Nephron (organoid): ENCODE measurements at regions not wholly inside any gene's neighbourhood (a gene's known extent, or its start where the extent isn't known, plus 50 kb on each side); places are given as distances from the start of the nearest gene placed in this dataset.

ENCODE experiments used
- H3K27ac Mint-ChIP-seq, 3 experiments: 2 replicates each; pipeline ENCODE4 v1.8.0; 2020; ENCODE audit warnings: mixed read lengths in 3 of 3, mild to moderate bottlenecking in 2 of 3, moderate library complexity in 1 of 3
- H3K27me3 Mint-ChIP-seq: 2 replicates; pipeline ENCODE4 v1.8.0; 2021; ENCODE audit warnings: low read depth, mild to moderate bottlenecking, moderate library complexity, mixed read lengths
- H3K36me3 Mint-ChIP-seq: 2 replicates; pipeline ENCODE4 v1.8.0; 2020; ENCODE audit warnings: low read depth, mixed read lengths
- H3K4me1 Mint-ChIP-seq: 2 replicates; pipeline ENCODE4 v1.8.0; 2020; ENCODE audit warnings: mixed read lengths
- H3K4me3 Mint-ChIP-seq, 3 experiments: 2 replicates each; pipeline ENCODE4 v1.8.0; 2020; ENCODE audit warnings: mild to moderate bottlenecking in 3 of 3, mixed read lengths in 3 of 3, moderate library complexity in 2 of 3
- H3K9me3 Mint-ChIP-seq: 2 replicates; pipeline ENCODE4 v1.8.0; 2020; ENCODE audit warnings: mixed read lengths
- TF ChIP-seq, protein P1 (sequence below), 3 experiments: fragments of 200-600 bp; sonication (generic); IDR thresholded peaks; one replicate each; pipeline ENCODE4 v1.5.0; 2021; ENCODE audit warnings: antibody characterized with exemption in 3 of 3; ENCODE audit not compliant: unreplicated experiment in 3 of 3

DNA sequence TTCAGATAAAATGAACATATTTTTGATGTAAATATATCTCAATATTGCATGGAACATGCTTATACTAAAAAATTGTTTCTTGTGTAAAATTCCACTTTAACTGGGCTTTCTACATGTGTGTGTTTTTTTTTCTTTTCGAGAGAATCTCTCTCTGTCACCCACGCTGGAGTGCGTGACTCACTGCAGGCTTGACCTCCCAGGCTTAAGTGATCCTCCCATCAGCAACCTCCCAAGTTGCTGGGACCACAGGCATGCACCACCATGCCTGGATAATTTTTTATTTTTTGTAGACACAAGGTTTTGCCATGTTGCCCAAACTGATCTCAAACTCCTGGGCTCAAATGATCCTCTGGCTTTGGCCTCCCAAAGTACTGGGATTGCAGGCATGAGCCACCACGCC lies 254.6 kb downstream of the LOXHD1 start:
- Mint-ChIP-seq H3K27me3 (no peaks in the 10 kb centered on the region), H3K4me3 (no peak overlapping the region), H3K9me3 (no peaks in the 10 kb centered on the region), H3K36me3 (no peaks in the 10 kb centered on the region), H3K27ac (no peak overlapping the region), H3K4me1 (peaks cover 15% of the 10 kb centered on the region)
- TF ChIP-seq, protein P1, sequence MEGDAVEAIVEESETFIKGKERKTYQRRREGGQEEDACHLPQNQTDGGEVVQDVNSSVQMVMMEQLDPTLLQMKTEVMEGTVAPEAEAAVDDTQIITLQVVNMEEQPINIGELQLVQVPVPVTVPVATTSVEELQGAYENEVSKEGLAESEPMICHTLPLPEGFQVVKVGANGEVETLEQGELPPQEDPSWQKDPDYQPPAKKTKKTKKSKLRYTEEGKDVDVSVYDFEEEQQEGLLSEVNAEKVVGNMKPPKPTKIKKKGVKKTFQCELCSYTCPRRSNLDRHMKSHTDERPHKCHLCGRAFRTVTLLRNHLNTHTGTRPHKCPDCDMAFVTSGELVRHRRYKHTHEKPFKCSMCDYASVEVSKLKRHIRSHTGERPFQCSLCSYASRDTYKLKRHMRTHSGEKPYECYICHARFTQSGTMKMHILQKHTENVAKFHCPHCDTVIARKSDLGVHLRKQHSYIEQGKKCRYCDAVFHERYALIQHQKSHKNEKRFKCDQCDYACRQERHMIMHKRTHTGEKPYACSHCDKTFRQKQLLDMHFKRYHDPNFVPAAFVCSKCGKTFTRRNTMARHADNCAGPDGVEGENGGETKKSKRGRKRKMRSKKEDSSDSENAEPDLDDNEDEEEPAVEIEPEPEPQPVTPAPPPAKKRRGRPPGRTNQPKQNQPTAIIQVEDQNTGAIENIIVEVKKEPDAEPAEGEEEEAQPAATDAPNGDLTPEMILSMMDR (IDR thresholded peaks at IDR 0.05; ENCODE audit: unreplicated experiment in 3 of 3) = no peak

DNA sequence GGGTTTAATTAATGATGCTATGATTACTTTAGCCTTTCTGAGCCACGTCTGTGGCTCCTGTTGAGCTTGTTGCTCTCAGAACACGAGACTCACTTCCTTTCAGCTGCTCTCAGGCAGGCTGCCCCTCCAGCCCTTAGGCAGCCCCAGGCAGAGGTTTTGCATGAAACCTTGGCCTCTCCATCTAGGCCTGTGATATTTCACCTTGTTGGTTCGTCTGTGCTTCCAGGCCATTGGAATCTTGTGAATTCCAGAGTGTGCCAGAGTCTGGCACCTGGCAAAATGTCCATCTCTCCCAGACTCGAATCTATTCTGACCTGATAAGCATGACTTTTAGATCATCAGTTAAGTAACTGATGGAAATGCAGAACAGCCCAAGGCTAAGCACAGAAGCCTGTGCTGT lies 254.1 kb downstream of the LOXHD1 start:
- TF ChIP-seq, protein P1 (IDR thresholded peaks at IDR 0.05; ENCODE audit: unreplicated experiment in 3 of 3) = no peak
- Mint-ChIP-seq H3K4me1 (peaks cover 21% of the 10 kb centered on the region), H3K27ac (no peak overlapping the region), H3K4me3 (no peak overlapping the region), H3K36me3 (no peaks in the 10 kb centered on the region), H3K9me3 (no peaks in the 10 kb centered on the region), H3K27me3 (no peaks in the 10 kb centered on the region)

DNA sequence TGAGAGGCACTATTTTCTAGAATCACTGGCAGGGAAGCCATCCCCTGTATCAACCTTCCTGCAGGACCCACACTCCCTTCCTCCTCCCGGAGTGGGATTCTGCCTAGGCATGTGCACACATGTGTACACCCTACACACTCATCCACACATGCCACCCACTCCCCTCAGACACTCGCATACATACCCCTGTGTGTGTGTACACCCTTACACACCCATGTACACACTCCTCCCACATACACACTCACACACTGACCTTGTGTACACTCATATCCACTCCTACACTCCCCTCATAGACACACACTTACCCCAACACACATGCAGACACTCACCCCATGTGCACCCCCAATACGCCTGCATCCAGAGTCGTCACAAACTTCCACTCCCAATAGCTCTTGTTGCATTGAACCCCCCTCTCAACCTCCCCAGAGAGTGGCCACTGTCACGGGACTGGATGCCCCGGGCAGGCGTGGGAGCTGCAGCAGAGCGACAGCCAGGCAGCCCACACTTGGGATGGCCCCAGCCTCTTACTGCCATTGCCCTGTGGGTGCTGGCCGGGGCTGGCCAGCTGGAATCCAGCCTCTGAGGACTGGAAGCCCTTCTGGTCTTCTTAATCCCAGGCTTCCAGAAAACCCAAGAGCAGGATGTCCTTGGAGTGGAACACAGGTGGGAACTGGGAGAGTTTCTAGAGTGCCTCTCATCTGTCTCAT lies 251.0 kb downstream of the LOXHD1 start:
- Mint-ChIP-seq H3K9me3 (no peaks in the 10 kb centered on the region), H3K27me3 (no peaks in the 10 kb centered on the region), H3K36me3 (no peaks in the 10 kb centered on the region), H3K4me3 (no peak overlapping the region), H3K4me1 (peaks cover 51% of the 10 kb centered on the region), H3K27ac (no peak overlapping the region)
- TF ChIP-seq, protein P1 (IDR thresholded peaks at IDR 0.05; ENCODE audit: unreplicated experiment in 3 of 3) = no peak

DNA sequence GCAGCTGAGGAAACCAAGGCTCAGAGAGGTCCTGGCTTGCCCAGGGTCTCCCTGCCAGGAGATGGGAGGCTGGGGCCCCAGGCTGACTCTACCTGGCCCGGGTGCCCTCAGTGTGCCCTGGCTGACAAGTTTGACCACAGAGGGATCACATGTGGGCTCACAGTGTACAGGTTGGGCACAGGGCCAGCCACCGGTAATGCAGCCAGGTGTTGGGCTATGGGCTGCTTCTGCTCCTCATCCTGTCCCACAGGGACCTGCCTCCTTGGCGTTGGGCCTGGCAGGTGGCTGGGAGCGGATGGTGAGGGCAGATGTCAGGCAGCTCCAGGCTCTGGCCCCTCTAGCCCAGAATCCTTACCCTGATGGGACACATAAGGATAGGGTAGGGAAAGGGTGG lies 250.5 kb downstream of the LOXHD1 start:
- no peak overlapping the region for H3K27ac Mint-ChIP-seq
- H3K4me3 Mint-ChIP-seq = no peak overlapping the region
- TF ChIP-seq, protein P1 (IDR thresholded peaks at IDR 0.05; ENCODE audit: unreplicated experiment in 3 of 3) = no peak
- peaks cover 53% of the 10 kb centered on the region for H3K4me1 Mint-ChIP-seq
- no peaks in the 10 kb centered on the region for H3K36me3 Mint-ChIP-seq
- no peaks in the 10 kb centered on the region for H3K27me3 Mint-ChIP-seq
- H3K9me3 Mint-ChIP-seq = no peaks in the 10 kb centered on the region

DNA sequence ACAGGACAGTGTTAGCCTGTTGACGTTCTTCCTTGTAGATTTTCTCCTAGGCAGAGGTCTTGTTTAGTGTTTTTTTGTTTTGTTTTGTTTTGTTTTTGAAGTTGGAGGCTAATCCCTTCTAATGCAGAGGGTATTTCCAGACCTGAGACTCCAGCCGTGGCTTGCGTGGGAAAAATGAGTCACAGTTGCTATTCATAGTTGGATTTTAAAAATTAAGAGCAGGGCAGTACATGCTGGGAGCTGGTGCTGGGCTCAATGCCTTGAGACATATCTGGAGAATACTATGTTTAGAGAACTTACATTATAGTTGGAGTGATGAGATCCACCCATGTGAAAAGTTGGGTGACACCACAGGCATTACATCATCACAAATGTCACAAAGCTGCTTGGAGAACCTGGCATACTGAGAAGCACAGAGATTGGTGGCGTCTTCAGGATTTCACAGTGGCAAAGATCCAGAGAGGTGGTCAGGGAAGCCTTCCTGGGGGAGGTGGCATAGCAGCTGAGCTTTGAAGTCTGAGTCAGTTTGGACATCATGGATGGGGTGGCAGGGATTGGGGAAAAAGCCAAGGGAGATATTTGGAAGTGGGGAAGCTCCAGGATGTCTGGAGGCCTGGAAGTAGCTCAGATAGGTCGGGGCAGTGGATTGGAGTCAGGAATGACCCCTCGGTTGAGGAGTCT lies 249.4 kb downstream of the LOXHD1 start:
- Mint-ChIP-seq H3K27me3 (peaks cover 2% of the 10 kb centered on the region), H3K4me1 (peaks cover 58% of the 10 kb centered on the region), H3K9me3 (no peaks in the 10 kb centered on the region), H3K4me3 (peak overlapping the region in 1 of 3 experiments; percentile 15), H3K36me3 (no peaks in the 10 kb centered on the region), H3K27ac (peak overlapping the region; percentile 2 to 27 (median 3))
- TF ChIP-seq, protein P1 (IDR thresholded peaks at IDR 0.05; ENCODE audit: unreplicated experiment in 3 of 3) = no peak
